Activated naive CD4-positive, alpha-beta T cell treated with anti-CD3 and anti-CD28 coated beads for 36 hours (primary cell): ENCODE measurements at regions not wholly inside any gene's neighbourhood (a gene's known extent, or its start where the extent isn't known, plus 50 kb on each side); places are given as distances from the start of the nearest gene placed in this dataset.

Source experiments
- CTCF ChIA-PET: fragments of 350-600 bp; sonication (Branson Sonifier 250); formaldehyde crosslinking; loops from one replicate; lab custom pipeline; 2021; ENCODE audit warnings: antibody characterized with exemption; lab: Charles Lee
- DNase-seq: peaks from one replicate; pipeline ENCODE4 v3.0.0-alpha.2; 2020
- H3K27ac Mint-ChIP-seq: one replicate; pipeline ENCODE4 v1.8.0; 2021; ENCODE audit warnings: mild to moderate bottlenecking, mixed read lengths
- H3K27me3 Mint-ChIP-seq: one replicate; pipeline ENCODE4 v1.8.0; 2021; ENCODE audit warnings: low read depth, mixed read lengths
- H3K36me3 Mint-ChIP-seq: one replicate; pipeline ENCODE4 v1.8.0; 2021; ENCODE audit warnings: low read depth, mixed read lengths
- H3K4me1 Mint-ChIP-seq: one replicate; pipeline ENCODE4 v1.8.0; 2021; ENCODE audit warnings: low read depth, mixed read lengths
- H3K4me3 Mint-ChIP-seq: one replicate; pipeline ENCODE4 v1.8.0; 2021; ENCODE audit warnings: mild to moderate bottlenecking, moderate library complexity, mixed read lengths
- H3K9me3 Mint-ChIP-seq: one replicate; pipeline ENCODE4 v1.8.0; 2021; ENCODE audit warnings: mixed read lengths
- intact Hi-C: fragments of 100-400 bp; cut with micrococcal nuclease; formaldehyde crosslinking; loops from one replicate; pipeline ENCODE4 v1.15.1; 2023

GRCh38 chr3:64884536-64884935, 196.7 kb upstream of the ADAMTS9 start:
- no peak for DNase-seq
- Mint-ChIP-seq H3K9me3 (peaks cover 2% of the 10 kb centered on the region), H3K27me3 (no peaks in the 10 kb centered on the region), H3K4me1 (no peaks in the 10 kb centered on the region), H3K36me3 (no peaks in the 10 kb centered on the region), H3K4me3 (no peak overlapping the region), H3K27ac (no peak overlapping the region)
- CTCF ChIA-PET: no interaction called here
- intact Hi-C loops: no loop called here

GRCh38 chr3:64880916-64881315, 193.1 kb upstream of the ADAMTS9 start:
- Mint-ChIP-seq H3K36me3 (no peaks in the 10 kb centered on the region), H3K4me3 (no peak overlapping the region), H3K27me3 (no peaks in the 10 kb centered on the region), H3K9me3 (no peaks in the 10 kb centered on the region), H3K27ac (no peak overlapping the region), H3K4me1 (no peaks in the 10 kb centered on the region)
- CTCF ChIA-PET: no interaction called here
- intact Hi-C loops: no loop called here
- no peak for DNase-seq

GRCh38 chr3:64878362-64878761, 190.6 kb upstream of the ADAMTS9 start:
- no peak for DNase-seq
- no peaks in the 10 kb centered on the region for H3K36me3 Mint-ChIP-seq
- CTCF ChIA-PET: no interaction called here
- no peaks in the 10 kb centered on the region for H3K9me3 Mint-ChIP-seq
- no peaks in the 10 kb centered on the region for H3K4me1 Mint-ChIP-seq
- no peak overlapping the region for H3K4me3 Mint-ChIP-seq
- no peak overlapping the region for H3K27ac Mint-ChIP-seq
- intact Hi-C loops: no loop called here
- H3K27me3 Mint-ChIP-seq: no peaks in the 10 kb centered on the region

GRCh38 chr3:64873400-64873799, 185.6 kb upstream of the ADAMTS9 start:
- no peaks in the 10 kb centered on the region for H3K36me3 Mint-ChIP-seq
- no peak overlapping the region for H3K4me3 Mint-ChIP-seq
- no peak overlapping the region for H3K27ac Mint-ChIP-seq
- H3K9me3 Mint-ChIP-seq: peaks cover 4% of the 10 kb centered on the region
- DNase-seq: no peak
- CTCF ChIA-PET: no interaction called here
- no peaks in the 10 kb centered on the region for H3K27me3 Mint-ChIP-seq
- H3K4me1 Mint-ChIP-seq: no peaks in the 10 kb centered on the region
- intact Hi-C loops: no loop called here

GRCh38 chr3:64872345-64872744, 184.5 kb upstream of the ADAMTS9 start:
- no peaks in the 10 kb centered on the region for H3K27me3 Mint-ChIP-seq
- CTCF ChIA-PET: no interaction called here
- no peaks in the 10 kb centered on the region for H3K36me3 Mint-ChIP-seq
- DNase-seq: no peak
- no peak overlapping the region for H3K27ac Mint-ChIP-seq
- no peak overlapping the region for H3K4me3 Mint-ChIP-seq
- intact Hi-C loops: no loop called here
- no peaks in the 10 kb centered on the region for H3K4me1 Mint-ChIP-seq
- peaks cover 4% of the 10 kb centered on the region for H3K9me3 Mint-ChIP-seq

- peaks cover 4% of the 10 kb centered on the region for H3K9me3 Mint-ChIP-seq
- no peak overlapping the region for H3K4me3 Mint-ChIP-seq
Measured at GRCh38 chr3:64871834-64872249, 184.0 kb upstream of the ADAMTS9 start.

GRCh38 chr3:64870876-64871646, 183.3 kb upstream of the ADAMTS9 start:
- CTCF ChIA-PET: no interaction called here
- no peaks in the 10 kb centered on the region for H3K27me3 Mint-ChIP-seq
- no peak overlapping the region for H3K4me3 Mint-ChIP-seq
- no peaks in the 10 kb centered on the region for H3K4me1 Mint-ChIP-seq
- intact Hi-C loops: no loop called here
- no peak overlapping the region for H3K27ac Mint-ChIP-seq
- DNase-seq: no peak
- H3K36me3 Mint-ChIP-seq: no peaks in the 10 kb centered on the region
- peaks cover 4% of the 10 kb centered on the region for H3K9me3 Mint-ChIP-seq

More at GRCh38 chr3:64871834-64872249, 184.0 kb upstream of the ADAMTS9 start:
- no peak for DNase-seq
- intact Hi-C loops: no loop called here
- no peaks in the 10 kb centered on the region for H3K27me3 Mint-ChIP-seq
- no peaks in the 10 kb centered on the region for H3K36me3 Mint-ChIP-seq
- CTCF ChIA-PET: no interaction called here
- no peak overlapping the region for H3K27ac Mint-ChIP-seq
- no peaks in the 10 kb centered on the region for H3K4me1 Mint-ChIP-seq

GRCh38 chr3:64867224-64867623, 179.4 kb upstream of the ADAMTS9 start:
- intact Hi-C loops: no loop called here
- Mint-ChIP-seq H3K27me3 (no peaks in the 10 kb centered on the region), H3K36me3 (no peaks in the 10 kb centered on the region), H3K27ac (no peak overlapping the region), H3K4me3 (no peak overlapping the region), H3K9me3 (peaks cover 4% of the 10 kb centered on the region), H3K4me1 (no peaks in the 10 kb centered on the region)
- no peak for DNase-seq
- CTCF ChIA-PET: no interaction called here

GRCh38 chr3:64865839-64866570, 178.2 kb upstream of the ADAMTS9 start:
- H3K4me1 Mint-ChIP-seq: no peaks in the 10 kb centered on the region
- CTCF ChIA-PET: no interaction called here
- peaks cover 4% of the 10 kb centered on the region for H3K9me3 Mint-ChIP-seq
- DNase-seq: no peak
- no peak overlapping the region for H3K4me3 Mint-ChIP-seq
- no peaks in the 10 kb centered on the region for H3K27me3 Mint-ChIP-seq
- intact Hi-C loops: no loop called here
- H3K36me3 Mint-ChIP-seq: no peaks in the 10 kb centered on the region
- H3K27ac Mint-ChIP-seq: no peak overlapping the region

GRCh38 chr3:64863226-64864212, 175.7 kb upstream of the ADAMTS9 start:
- Mint-ChIP-seq H3K27me3 (no peaks in the 10 kb centered on the region), H3K36me3 (no peaks in the 10 kb centered on the region), H3K4me1 (no peaks in the 10 kb centered on the region), H3K27ac (no peak overlapping the region), H3K9me3 (no peaks in the 10 kb centered on the region), H3K4me3 (no peak overlapping the region)
- intact Hi-C loops: no loop called here
- no peak for DNase-seq
- CTCF ChIA-PET: no interaction called here

GRCh38 chr3:64861684-64862083, 173.9 kb upstream of the ADAMTS9 start:
- H3K27ac Mint-ChIP-seq: no peak overlapping the region
- no peaks in the 10 kb centered on the region for H3K9me3 Mint-ChIP-seq
- no peaks in the 10 kb centered on the region for H3K27me3 Mint-ChIP-seq
- CTCF ChIA-PET: interaction anchor here (0.6 kb wide), 1 partner anchor 74 kb away, joined by 3 read pairs; no protein-coding TSS in a partner anchor
- H3K36me3 Mint-ChIP-seq: no peaks in the 10 kb centered on the region
- no peaks in the 10 kb centered on the region for H3K4me1 Mint-ChIP-seq
- DNase-seq: no peak
- no peak overlapping the region for H3K4me3 Mint-ChIP-seq
- intact Hi-C loops: no loop called here

- H3K4me1 Mint-ChIP-seq: no peaks in the 10 kb centered on the region
- no peak for DNase-seq
- no peaks in the 10 kb centered on the region for H3K27me3 Mint-ChIP-seq
- H3K9me3 Mint-ChIP-seq: no peaks in the 10 kb centered on the region
- intact Hi-C loops: no loop called here
- CTCF ChIA-PET: no interaction called here
- H3K27ac Mint-ChIP-seq: no peak overlapping the region
- H3K36me3 Mint-ChIP-seq: no peaks in the 10 kb centered on the region
- no peak overlapping the region for H3K4me3 Mint-ChIP-seq
Measured at GRCh38 chr3:64860536-64860870, 172.7 kb upstream of the ADAMTS9 start.
